Glomerular endothelial cell (primary cell): ENCODE measurements at regions not wholly inside any gene's neighbourhood (a gene's known extent, or its start where the extent isn't known, plus 50 kb on each side); places are given as distances from the start of the nearest gene placed in this dataset.

Experiments
- DNase-seq: peaks from one replicate; pipeline ENCODE4 v3.0.0-alpha.2; 2011; ENCODE audit warnings: low read depth, low spot score; ENCODE audit errors: extremely low read depth

- no peak for DNase-seq
Observed at GRCh38 chr2:78263571-78263970, 741.4 kb upstream of the LRRTM4 start.

GRCh38 chr2:78264130-78264529 is 742.0 kb upstream of the LRRTM4 start:
- no peak for DNase-seq

GRCh38 chr2:78281164-78281563 is 744.3 kb upstream of the REG3G start:
- DNase-seq: no peak

- DNase-seq: no peak
Observed at GRCh38 chr2:78290581-78291214, 734.8 kb upstream of the REG3G start.

- no peak for DNase-seq
Observed at GRCh38 chr2:78293768-78294167, 731.7 kb upstream of the REG3G start.

GRCh38 chr2:78301166-78301789 is 724.2 kb upstream of the REG3G start:
- no peak for DNase-seq

GRCh38 chr2:78304678-78305077 is 720.8 kb upstream of the REG3G start:
- no peak for DNase-seq

GRCh38 chr2:78309460-78309859 is 716.0 kb upstream of the REG3G start:
- DNase-seq: no peak

- DNase-seq: no peak
Observed at GRCh38 chr2:78315368-78315767, 710.1 kb upstream of the REG3G start.

GRCh38 chr2:78318275-78318674 is 707.2 kb upstream of the REG3G start:
- no peak for DNase-seq

- no peak for DNase-seq
Observed at GRCh38 chr2:78330193-78330592, 695.3 kb upstream of the REG3G start.

GRCh38 chr2:78351208-78351607 is 674.3 kb upstream of the REG3G start:
- no peak for DNase-seq

GRCh38 chr2:78353168-78353567 is 672.3 kb upstream of the REG3G start:
- DNase-seq: no peak

- no peak for DNase-seq
Observed at GRCh38 chr2:78355967-78356366, 669.5 kb upstream of the REG3G start.

GRCh38 chr2:78383576-78383975 is 641.9 kb upstream of the REG3G start:
- DNase-seq: no peak

GRCh38 chr2:78397198-78397597 is 628.3 kb upstream of the REG3G start:
- no peak for DNase-seq

GRCh38 chr2:78407960-78408794 is 617.3 kb upstream of the REG3G start:
- DNase-seq: no peak

- DNase-seq: no peak
Observed at GRCh38 chr2:78408795-78409118, 616.7 kb upstream of the REG3G start.

GRCh38 chr2:78411303-78411702 is 614.2 kb upstream of the REG3G start:
- no peak for DNase-seq

GRCh38 chr2:78416625-78417300 is 608.7 kb upstream of the REG3G start:
- DNase-seq: no peak

- DNase-seq: no peak
Observed at GRCh38 chr2:78417355-78417754, 608.1 kb upstream of the REG3G start.

- DNase-seq: no peak
Observed at GRCh38 chr2:78418021-78418420, 607.5 kb upstream of the REG3G start.
